Natural killer cell treated with Interleukin-12 subunit alpha and Interleukin-12 subunit beta and Interleukin-15 and Interleukin-18, amount 100 ng/mL, for 72 hours (primary cell): ENCODE measurements at regions not wholly inside any gene's neighbourhood (a gene's known extent, or its start where the extent isn't known, plus 50 kb on each side); places are given as distances from the start of the nearest gene placed in this dataset.
"Not testable (repeated sequence)": the region's sequence is repeated elsewhere in the genome, so short reads cannot be mapped to it uniquely, and the experiment has no call there.

ENCODE experiments used
- ATAC-seq, 2 donors: fragments of 150-1000 bp; cut with Tn5 transposase in 1 of 2; sonication (Bioruptor Pico), chemical (Tn5 transposase) in 1 of 2; 2 replicates each; pipeline ENCODE4 v1.10.0; 2021
- DNase-seq: peaks from one replicate; pipeline ENCODE4 v3.0.0; 2022; ENCODE audit warnings: low spot score
- H3K27ac Mint-ChIP-seq, 2 donors: 1 replicate in 1 of 2; 2 replicates in 1 of 2; pipeline ENCODE4 v1.8.0; 2022; ENCODE audit warnings: mixed read lengths in 2 of 2, mild to moderate bottlenecking in 1 of 2, moderate library complexity in 1 of 2
- H3K27me3 Mint-ChIP-seq, 2 donors: 1 replicate in 1 of 2; 2 replicates in 1 of 2; pipeline ENCODE4 v1.8.0; 2022; ENCODE audit warnings: mixed read lengths in 2 of 2
- H3K36me3 Mint-ChIP-seq: one replicate; pipeline ENCODE4 v1.8.0; 2022; ENCODE audit warnings: mixed read lengths
- H3K4me1 Mint-ChIP-seq, 2 donors: 1 replicate in 1 of 2; 2 replicates in 1 of 2; pipeline ENCODE4 v1.8.0; 2022; ENCODE audit warnings: low read depth in 2 of 2, mixed read lengths in 2 of 2, mild to moderate bottlenecking in 1 of 2
- H3K4me3 Mint-ChIP-seq: one replicate; pipeline ENCODE4 v1.8.0; 2022; ENCODE audit warnings: mixed read lengths
- H3K9me3 Mint-ChIP-seq: 2 replicates; pipeline ENCODE4 v1.8.0; 2022; ENCODE audit warnings: mixed read lengths

GRCh38 chrX:2568125-2568524, 67.3 kb upstream of the DHRSX start:
- H3K27ac Mint-ChIP-seq: no peak overlapping the region
- H3K4me1 Mint-ChIP-seq: no peaks in the 10 kb centered on the region
- DNase-seq (no peak), ATAC-seq (no peak)
- no peaks in the 10 kb centered on the region for H3K36me3 Mint-ChIP-seq
- no peak overlapping the region for H3K4me3 Mint-ChIP-seq
- no peaks in the 10 kb centered on the region for H3K27me3 Mint-ChIP-seq
- no peaks in the 10 kb centered on the region for H3K9me3 Mint-ChIP-seq

- Mint-ChIP-seq H3K27me3 (no peaks in the 10 kb centered on the region), H3K36me3 (no peaks in the 10 kb centered on the region), H3K4me1 (no peaks in the 10 kb centered on the region), H3K4me3 (no peak overlapping the region), H3K9me3 (no peaks in the 10 kb centered on the region), H3K27ac (no peak overlapping the region)
- no peak for ATAC-seq
- DNase-seq: no peak
Observed at GRCh38 chrX:2566055-2566454, 65.3 kb upstream of the DHRSX start.

- H3K27me3 Mint-ChIP-seq: peaks cover 14 to 19% of the 10 kb centered on the region in 2 donors
- no peak overlapping the region for H3K4me3 Mint-ChIP-seq
- H3K27ac Mint-ChIP-seq: no peak overlapping the region
- H3K4me1 Mint-ChIP-seq: no peaks in the 10 kb centered on the region
- H3K9me3 Mint-ChIP-seq: peaks cover 4% of the 10 kb centered on the region
- DNase-seq (no peak), ATAC-seq (no peak)
- H3K36me3 Mint-ChIP-seq: no peaks in the 10 kb centered on the region
Observed at GRCh38 chrX:2561456-2561855, 60.7 kb upstream of the DHRSX start.

GRCh38 chrX:2559124-2559523, 58.3 kb upstream of the DHRSX start:
- DNase-seq: no peak
- no peak for ATAC-seq
- Mint-ChIP-seq H3K27ac (no peak overlapping the region), H3K27me3 (peaks cover 22 to 26% of the 10 kb centered on the region in 2 donors), H3K4me3 (no peak overlapping the region), H3K4me1 (no peaks in the 10 kb centered on the region), H3K9me3 (peaks cover 4% of the 10 kb centered on the region), H3K36me3 (no peaks in the 10 kb centered on the region)

- H3K27me3 Mint-ChIP-seq: peaks cover 26 to 27% of the 10 kb centered on the region in 2 donors
- H3K27ac Mint-ChIP-seq: no peak overlapping the region
- DNase-seq (no peak), ATAC-seq (no peak)
- H3K4me1 Mint-ChIP-seq: no peaks in the 10 kb centered on the region
- H3K36me3 Mint-ChIP-seq: no peaks in the 10 kb centered on the region
- H3K9me3 Mint-ChIP-seq: peaks cover 1% of the 10 kb centered on the region
- no peak overlapping the region for H3K4me3 Mint-ChIP-seq
Observed at GRCh38 chrX:2554891-2555290, 54.1 kb upstream of the DHRSX start.

- H3K9me3 Mint-ChIP-seq, H3K4me1 Mint-ChIP-seq, H3K4me3 Mint-ChIP-seq, ATAC-seq, DNase-seq, H3K36me3 Mint-ChIP-seq, H3K27ac Mint-ChIP-seq: not testable (repeated sequence)
- peaks cover 21 to 25% of the 10 kb centered on the region in 2 donors for H3K27me3 Mint-ChIP-seq
Observed at GRCh38 chrX:2554066-2554465, 53.3 kb upstream of the DHRSX start.

- no peak for ATAC-seq
- Mint-ChIP-seq H3K9me3 (no peaks in the 10 kb centered on the region), H3K4me1 (no peaks in the 10 kb centered on the region), H3K27me3 (peaks cover 21 to 25% of the 10 kb centered on the region in 2 donors), H3K36me3 (no peaks in the 10 kb centered on the region), H3K27ac (no peak overlapping the region), H3K4me3 (no peak overlapping the region)
- no peak for DNase-seq
Observed at GRCh38 chrX:2552621-2553201, 51.9 kb upstream of the DHRSX start.

- H3K27me3 Mint-ChIP-seq: peaks cover 13 to 16% of the 10 kb centered on the region in 2 donors
- peaks cover 6% of the 10 kb centered on the region for H3K9me3 Mint-ChIP-seq
- ATAC-seq (no peak), DNase-seq (no peak)
- H3K4me1 Mint-ChIP-seq: no peaks in the 10 kb centered on the region
- no peaks in the 10 kb centered on the region for H3K36me3 Mint-ChIP-seq
- no peak overlapping the region for H3K4me3 Mint-ChIP-seq
- H3K27ac Mint-ChIP-seq: no peak overlapping the region
Observed at GRCh38 chrX:2550328-2551020, 49.7 kb upstream of the DHRSX start.
